Suppressor macrophage treated with lipopolysaccharide for 1 hour (primary cell): ENCODE measurements at regions not wholly inside any gene's neighbourhood (a gene's known extent, or its start where the extent isn't known, plus 50 kb on each side); places are given as distances from the start of the nearest gene placed in this dataset.
"Not testable (repeated sequence)": the region's sequence is repeated elsewhere in the genome, so short reads cannot be mapped to it uniquely, and the experiment has no call there.

Source experiments
- DNase-seq, 3 donors: peaks; one replicate each; pipeline ENCODE4 v3.0.0-alpha.2; 2020 to 2022

GRCh38 chr1:186775881-186776560, 52.7 kb upstream of the PLA2G4A start:
- DNase-seq: no peak

- no peak for DNase-seq
Measured at GRCh38 chr1:186775036-186775435, 53.7 kb upstream of the PLA2G4A start.

GRCh38 chr1:186772228-186772627, 56.5 kb upstream of the PLA2G4A start:
- DNase-seq: no peak

- DNase-seq: peak; percentile 43 to 72 (median 62)
Measured at GRCh38 chr1:186770421-186770820, 58.3 kb upstream of the PLA2G4A start.

GRCh38 chr1:186768906-186769305, 59.8 kb upstream of the PLA2G4A start:
- no peak for DNase-seq

- no peak for DNase-seq
Measured at GRCh38 chr1:186765446-186765845, 63.3 kb upstream of the PLA2G4A start.

GRCh38 chr1:186763107-186763506, 65.6 kb upstream of the PLA2G4A start:
- DNase-seq: no peak

GRCh38 chr1:186762653-186763052, 66.1 kb upstream of the PLA2G4A start:
- no peak for DNase-seq

- DNase-seq: no peak
Measured at GRCh38 chr1:186761358-186761757, 67.4 kb upstream of the PLA2G4A start.

- DNase-seq: no peak
Measured at GRCh38 chr1:186760446-186760845, 68.3 kb upstream of the PLA2G4A start.

GRCh38 chr1:186758896-186759606, 69.7 kb upstream of the PLA2G4A start:
- DNase-seq: not testable (repeated sequence)

GRCh38 chr1:186757851-186758250, 70.9 kb upstream of the PLA2G4A start:
- DNase-seq: peak in 1 of 3 donors; percentile 26

- peak in 1 of 3 donors; percentile 24 for DNase-seq
Measured at GRCh38 chr1:186754542-186755145, 74.1 kb upstream of the PLA2G4A start.

- DNase-seq: peak in 1 of 3 donors; percentile 23
Measured at GRCh38 chr1:186753241-186753640, 73.0 kb upstream of the PTGS2 start.

- peak in 2 of 3 donors; percentile 41 to 44 for DNase-seq
Measured at GRCh38 chr1:186750257-186750656, 70.0 kb upstream of the PTGS2 start.

- DNase-seq: no peak
Measured at GRCh38 chr1:186749820-186750219, 69.6 kb upstream of the PTGS2 start.

GRCh38 chr1:186747661-186748060, 67.4 kb upstream of the PTGS2 start:
- DNase-seq: no peak

- DNase-seq: no peak
Measured at GRCh38 chr1:186745531-186746146, 65.4 kb upstream of the PTGS2 start.

GRCh38 chr1:186741640-186742039, 61.4 kb upstream of the PTGS2 start:
- no peak for DNase-seq

- peak; percentile 63 to 78 (median 64) for DNase-seq
Measured at GRCh38 chr1:186740324-186740723, 60.1 kb upstream of the PTGS2 start.

GRCh38 chr1:186739515-186739914, 59.3 kb upstream of the PTGS2 start:
- DNase-seq: no peak

- DNase-seq: peak; percentile 37 to 81 (median 68)
Measured at GRCh38 chr1:186738926-186739325, 58.7 kb upstream of the PTGS2 start.

- DNase-seq: no peak
Measured at GRCh38 chr1:186736971-186737685, 56.9 kb upstream of the PTGS2 start.
